ENCODE measurements at regions not wholly inside any gene's neighbourhood (a gene's known extent, or its start where the extent isn't known, plus 50 kb on each side); places are given as distances from the start of the nearest gene placed in this dataset.

DNA sequence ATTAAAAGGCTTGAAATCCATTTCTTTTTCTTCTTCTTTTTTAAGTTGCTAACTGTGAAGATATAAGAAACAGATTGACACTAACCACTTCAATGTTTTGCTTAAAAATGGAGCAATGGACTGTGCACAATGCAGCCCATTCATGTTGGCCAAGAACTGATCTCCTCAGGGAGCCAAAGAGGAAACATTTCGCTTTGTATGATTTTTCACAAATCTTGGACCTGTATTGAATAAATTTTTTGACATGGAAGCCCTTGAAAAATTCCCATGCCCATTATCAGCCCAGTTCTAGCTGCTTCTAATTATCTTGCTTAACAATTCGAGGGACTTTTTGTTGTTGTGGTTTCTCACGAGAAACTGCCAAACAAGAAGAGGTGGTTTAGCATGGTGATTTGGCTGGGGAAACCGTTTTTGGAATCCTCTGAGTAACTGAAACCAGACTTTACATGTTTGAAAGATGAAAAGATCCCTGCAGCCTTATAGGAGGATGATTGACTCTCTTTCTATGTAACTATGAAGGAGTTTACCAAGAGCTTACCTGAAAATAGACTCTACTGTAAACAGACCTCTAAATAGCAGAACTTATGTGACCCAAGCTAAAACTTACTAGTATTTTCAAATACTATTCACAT, 1389.4 kb upstream of the GOT2 start:
- TF ChIP-seq POLR2AphosphoS5 (IDR thresholded peaks at IDR 0.05), result no peak
- TF ChIP-seq, protein P1, sequence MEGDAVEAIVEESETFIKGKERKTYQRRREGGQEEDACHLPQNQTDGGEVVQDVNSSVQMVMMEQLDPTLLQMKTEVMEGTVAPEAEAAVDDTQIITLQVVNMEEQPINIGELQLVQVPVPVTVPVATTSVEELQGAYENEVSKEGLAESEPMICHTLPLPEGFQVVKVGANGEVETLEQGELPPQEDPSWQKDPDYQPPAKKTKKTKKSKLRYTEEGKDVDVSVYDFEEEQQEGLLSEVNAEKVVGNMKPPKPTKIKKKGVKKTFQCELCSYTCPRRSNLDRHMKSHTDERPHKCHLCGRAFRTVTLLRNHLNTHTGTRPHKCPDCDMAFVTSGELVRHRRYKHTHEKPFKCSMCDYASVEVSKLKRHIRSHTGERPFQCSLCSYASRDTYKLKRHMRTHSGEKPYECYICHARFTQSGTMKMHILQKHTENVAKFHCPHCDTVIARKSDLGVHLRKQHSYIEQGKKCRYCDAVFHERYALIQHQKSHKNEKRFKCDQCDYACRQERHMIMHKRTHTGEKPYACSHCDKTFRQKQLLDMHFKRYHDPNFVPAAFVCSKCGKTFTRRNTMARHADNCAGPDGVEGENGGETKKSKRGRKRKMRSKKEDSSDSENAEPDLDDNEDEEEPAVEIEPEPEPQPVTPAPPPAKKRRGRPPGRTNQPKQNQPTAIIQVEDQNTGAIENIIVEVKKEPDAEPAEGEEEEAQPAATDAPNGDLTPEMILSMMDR (IDR thresholded peaks at IDR 0.05), result no peak

All from prostate gland (tissue), 2 donors.